Umbilical cord (tissue), 1 donor: ENCODE measurements at regions not wholly inside any gene's neighbourhood (a gene's known extent, or its start where the extent isn't known, plus 50 kb on each side); places are given as distances from the start of the nearest gene placed in this dataset.
"Not testable (repeated sequence)": the region's sequence is repeated elsewhere in the genome, so short reads cannot be mapped to it uniquely, and the experiment has no call there.

Experiments
- DNase-seq: peaks from one replicate; pipeline ENCODE4 v3.0.0-alpha.2; 2015; ENCODE audit warnings: low spot score

- no peak for DNase-seq
These were observed 57.9 kb downstream of the DNAJB9 start for GRCh38 chr7:108627476-108628051.

DNA sequence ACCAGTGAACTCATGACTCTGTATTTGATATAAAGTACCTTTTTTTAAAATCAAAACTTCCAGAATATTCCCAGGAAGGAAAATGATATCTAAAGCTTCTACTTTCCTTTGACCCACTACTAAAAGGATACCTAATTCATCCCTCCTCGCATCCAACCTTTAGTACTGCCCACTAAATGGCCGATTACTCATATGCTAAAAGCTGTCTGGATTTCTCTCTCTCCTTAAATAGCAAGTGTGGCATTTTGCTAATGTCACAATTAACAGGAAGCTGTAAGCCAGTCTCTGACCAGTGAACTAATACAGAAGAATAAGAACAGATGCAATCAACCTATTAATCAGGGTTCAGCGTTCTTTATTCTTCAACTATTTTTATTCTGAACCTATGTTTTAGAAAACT, 59.0 kb downstream of the DNAJB9 start:
- no peak for DNase-seq

- peak; percentile 97 for DNase-seq
These were observed 60.2 kb downstream of the DNAJB9 start for GRCh38 chr7:108629651-108630400.

DNA sequence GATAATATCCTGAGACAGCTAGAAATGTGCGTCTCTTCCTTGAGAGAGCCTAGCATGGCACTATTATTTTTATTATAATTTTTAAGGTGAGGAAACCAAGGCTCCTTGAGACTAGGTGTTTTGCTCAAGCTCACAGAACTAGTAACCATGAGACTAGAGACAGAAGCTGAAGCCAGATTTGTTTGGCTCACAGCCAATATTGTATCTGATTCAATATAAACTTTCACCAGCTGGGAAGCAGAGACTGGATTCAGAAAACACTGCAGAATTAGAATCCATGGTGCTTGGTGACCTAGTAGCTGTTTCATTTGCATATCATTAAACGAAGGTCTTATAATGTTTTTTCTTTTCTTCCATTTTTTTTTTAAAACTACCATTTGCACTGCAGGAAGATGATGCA, 64.4 kb downstream of the DNAJB9 start:
- no peak for DNase-seq

DNA sequence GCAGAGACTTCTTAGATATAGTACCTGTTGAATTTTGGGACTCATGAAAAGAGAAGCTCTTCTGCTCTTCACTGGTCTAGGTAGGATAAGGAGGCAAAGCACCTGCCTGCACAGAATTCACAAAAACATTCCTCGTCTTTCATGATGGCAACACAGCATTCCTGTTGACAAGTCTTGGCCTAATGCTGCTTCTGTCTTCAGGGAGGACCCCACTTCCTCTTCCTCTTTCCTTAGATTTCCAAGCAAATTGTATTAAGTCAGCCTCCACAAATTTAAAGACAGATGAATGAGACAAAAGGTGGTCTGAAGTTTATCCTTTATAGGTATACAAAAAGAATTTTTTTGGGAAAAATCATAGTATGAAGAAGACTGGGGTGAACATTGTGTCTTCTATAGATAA, 64.9 kb downstream of the DNAJB9 start:
- no peak for DNase-seq

GRCh38 chr7:108637049-108637621, 67.5 kb downstream of the DNAJB9 start:
- DNase-seq: no peak

DNA sequence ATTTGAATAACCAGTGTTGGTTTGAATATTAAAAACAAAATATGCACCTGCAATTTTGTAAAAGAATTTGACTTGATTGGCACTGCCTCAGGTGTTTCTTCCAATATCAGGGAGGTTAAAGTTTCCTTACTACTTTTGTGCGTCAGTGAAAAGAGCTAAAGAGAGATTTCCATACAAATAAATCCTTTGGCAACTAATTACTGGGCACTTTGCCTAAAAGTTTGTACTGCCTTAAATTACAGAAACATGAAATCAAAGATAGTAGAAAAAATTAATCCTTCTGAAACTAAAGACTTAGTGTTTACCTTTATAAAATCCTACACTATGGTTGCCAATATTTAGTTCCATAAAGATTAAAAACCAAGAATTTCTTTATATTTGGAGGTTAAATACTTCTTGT, 72.5 kb downstream of the DNAJB9 start:
- DNase-seq: no peak

- DNase-seq: no peak
These were observed 73.5 kb downstream of the DNAJB9 start for GRCh38 chr7:108643136-108643535.

DNA sequence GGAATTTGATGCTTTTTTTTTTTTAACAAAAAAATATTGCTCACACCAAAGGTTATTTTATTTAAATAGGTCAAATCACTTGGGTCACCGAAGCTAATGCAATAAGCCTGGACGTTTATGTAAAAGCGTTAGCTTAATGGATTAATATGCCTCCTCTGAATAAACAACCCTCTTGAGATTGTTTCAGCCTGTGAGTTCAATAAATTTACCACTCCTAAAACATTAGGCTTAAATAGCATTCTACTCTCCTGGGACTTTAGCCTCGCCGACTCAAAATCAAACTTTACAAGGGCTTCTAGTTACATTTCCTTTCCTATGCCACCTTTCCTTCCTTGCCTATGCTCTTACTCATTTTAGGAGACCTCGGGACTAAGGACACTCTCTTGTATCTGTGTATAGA, 79.3 kb downstream of the DNAJB9 start:
- no peak for DNase-seq

DNA sequence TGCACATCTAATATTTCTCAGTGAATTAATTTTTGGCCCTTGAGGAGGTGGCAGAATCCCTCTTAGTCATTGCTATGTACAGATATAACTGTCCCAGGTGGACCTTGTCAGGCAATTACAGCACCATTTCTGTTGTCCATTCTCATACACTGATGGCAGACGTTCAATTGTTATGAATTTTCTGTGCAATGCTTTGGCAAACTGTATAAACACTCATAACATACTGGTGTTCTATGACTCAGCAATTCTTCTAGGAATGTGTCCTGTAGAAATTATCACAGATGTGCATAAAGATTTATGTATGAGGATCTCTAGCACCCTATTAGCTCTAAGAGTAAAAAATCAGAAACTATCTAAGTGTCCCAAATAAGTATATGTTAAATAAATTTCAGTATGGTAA, 80.8 kb downstream of the DNAJB9 start:
- DNase-seq: peak; percentile 24

GRCh38 chr7:108652886-108653285, 83.2 kb downstream of the DNAJB9 start:
- no peak for DNase-seq

- DNase-seq: no peak
These were observed 83.9 kb downstream of the DNAJB9 start for GRCh38 chr7:108653526-108653925.

DNA sequence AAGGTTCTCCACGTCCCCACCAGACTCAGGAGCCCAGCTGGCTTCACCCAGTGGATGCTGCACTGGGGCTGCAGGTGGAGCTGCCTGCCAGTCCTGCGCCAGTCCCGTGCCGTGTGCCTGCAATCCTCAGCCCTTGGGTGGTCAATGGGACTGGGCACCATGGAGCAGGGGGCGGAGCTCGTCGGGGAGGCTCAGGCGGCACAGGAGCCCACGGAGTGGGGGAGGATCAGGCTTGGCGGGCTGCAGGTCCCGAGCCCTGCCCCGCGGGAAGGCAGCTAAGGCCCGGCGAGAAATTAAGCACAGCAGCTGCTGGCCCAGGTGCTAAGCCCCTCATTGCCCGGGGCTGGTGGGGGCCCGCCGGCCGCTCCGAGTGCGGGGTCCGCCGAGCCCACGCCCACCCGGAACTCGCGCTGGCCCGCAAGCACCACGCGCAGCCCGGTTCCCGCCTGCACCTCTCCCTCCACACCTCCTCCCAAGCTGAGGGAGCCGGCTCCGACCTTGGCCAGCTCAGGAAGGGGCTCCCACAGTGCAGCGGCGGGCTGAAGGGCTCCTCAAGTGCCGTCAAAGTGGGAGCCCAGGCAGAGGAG, 87.6 kb downstream of the DNAJB9 start:
- DNase-seq: not testable (repeated sequence)

DNA sequence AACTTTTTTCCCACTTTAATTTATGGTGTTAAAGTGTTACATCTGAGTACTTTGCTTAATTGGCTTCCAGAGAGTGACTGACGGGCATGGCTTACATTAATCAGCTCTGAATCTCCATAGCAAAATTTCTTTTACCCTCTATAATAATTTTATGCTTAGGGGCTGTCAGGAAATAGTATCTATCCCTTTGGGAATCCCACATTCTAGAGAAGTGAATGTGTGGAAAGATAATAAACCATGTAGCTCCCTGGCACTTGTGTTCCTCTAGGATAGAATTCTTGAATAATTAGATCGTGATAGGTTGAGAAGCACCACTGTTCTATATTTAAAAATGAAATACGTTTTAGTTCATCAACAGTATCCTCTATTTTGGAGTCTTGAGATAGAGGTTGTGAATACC, 89.6 kb downstream of the DNAJB9 start:
- no peak for DNase-seq

- DNase-seq: no peak
These were observed 90.2 kb downstream of the DNAJB9 start for GRCh38 chr7:108659867-108660266.

DNA sequence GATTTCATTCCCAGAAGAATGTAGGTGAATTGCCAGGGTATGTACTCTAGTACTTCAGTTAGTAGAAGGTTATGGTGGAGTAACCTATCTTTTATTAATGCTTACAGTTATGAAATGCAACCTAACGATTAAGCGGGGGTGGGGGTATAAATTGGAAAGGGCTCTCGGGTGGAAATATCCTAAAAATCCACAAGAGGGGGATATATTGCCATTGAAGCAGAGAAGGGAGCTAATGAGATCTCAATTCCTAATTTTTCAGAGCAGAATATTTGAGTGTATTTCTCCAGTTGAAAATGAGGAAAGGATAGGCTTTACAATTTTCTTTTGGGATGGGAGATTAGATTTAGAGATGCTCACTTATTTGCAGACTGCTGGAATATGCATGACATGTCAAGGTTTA, 90.8 kb downstream of the DNAJB9 start:
- DNase-seq: peak; percentile 22

DNA sequence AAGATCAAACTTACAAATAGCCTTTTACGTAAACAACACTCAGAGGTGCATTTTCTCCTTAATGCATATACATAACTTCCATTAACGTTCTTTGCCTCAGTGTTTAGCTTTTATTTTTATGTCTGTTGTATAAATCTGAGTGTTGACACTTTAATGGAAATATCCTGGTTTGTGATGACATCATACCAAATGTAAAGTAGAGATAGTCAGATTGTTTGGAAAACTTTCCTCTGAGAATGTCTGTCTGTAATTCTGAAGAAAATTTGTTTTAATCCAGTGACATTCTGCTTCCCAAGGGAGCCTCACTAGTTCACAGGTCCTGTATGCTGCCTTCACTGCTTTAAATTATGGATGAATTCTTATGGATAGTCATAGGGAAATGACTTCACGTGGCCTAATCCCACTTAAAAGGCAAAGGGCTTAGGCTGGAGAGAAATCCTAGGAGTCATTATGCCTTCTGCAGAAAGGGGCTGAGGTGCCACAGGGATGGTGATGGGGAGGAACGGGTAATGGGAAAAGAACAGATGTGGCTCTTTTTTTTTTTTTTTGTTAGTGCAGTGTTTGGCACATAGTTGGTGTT, 93.2 kb downstream of the DNAJB9 start:
- peak; percentile 36 for DNase-seq

GRCh38 chr7:108663701-108664100, 94.0 kb downstream of the DNAJB9 start:
- DNase-seq: no peak

GRCh38 chr7:108667216-108667615, 97.5 kb downstream of the DNAJB9 start:
- peak; percentile 95 for DNase-seq

DNA sequence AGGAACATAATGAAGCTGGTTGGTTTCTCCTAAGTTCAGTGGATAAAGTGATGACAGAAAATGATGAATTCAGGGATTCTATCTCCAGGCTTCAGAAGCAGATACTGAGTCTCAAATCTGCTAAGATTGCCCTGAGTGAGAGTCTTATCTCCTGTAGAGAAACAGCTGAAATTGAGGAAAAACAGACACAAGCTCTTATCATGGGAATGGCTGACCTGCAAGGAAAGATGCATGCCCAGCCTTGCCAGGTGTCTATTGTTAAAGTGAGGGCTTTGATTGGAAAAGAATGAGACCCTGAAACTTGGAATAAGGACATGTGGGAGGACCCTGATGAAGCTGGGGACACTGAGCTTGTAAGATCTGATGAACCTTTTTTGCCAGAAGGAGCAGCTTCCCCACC, 100.3 kb downstream of the DNAJB9 start:
- DNase-seq: peak; percentile 78

- DNase-seq: not testable (repeated sequence)
These were observed 104.0 kb downstream of the DNAJB9 start for GRCh38 chr7:108673699-108674098.

GRCh38 chr7:108684629-108685028, 115.0 kb downstream of the DNAJB9 start:
- peak; percentile 4 for DNase-seq
